ENCODE measurements at regions not wholly inside any gene's neighbourhood (a gene's known extent, or its start where the extent isn't known, plus 50 kb on each side); places are given as distances from the start of the nearest gene placed in this dataset.

GRCh38 chr1:29713857-29714256, 477.5 kb downstream of the PTPRU start:
- DNase-seq (ENCODE audit: low spot score in 2 of 2) = no peak
- Histone ChIP-seq H3K27ac (no peak overlapping the region), H3K4me1 (no peaks in the 10 kb centered on the region), H3K9me3 (peaks cover 0 to 15% (median 0%) of the 10 kb centered on the region in 4 donors), H3K4me3 (no peak overlapping the region), H3K27me3 (no peaks in the 10 kb centered on the region), H3K36me3 (no peaks in the 10 kb centered on the region)
- TF ChIP-seq EP300 (IDR thresholded peaks at IDR 0.05) = no peak
- WGBS, 2 donors = 38 to 41% methylated on average over 1 of the region's 1 CpG

GRCh38 chr1:29712801-29713200, 476.5 kb downstream of the PTPRU start:
- no peak for DNase-seq (ENCODE audit: low spot score in 2 of 2)
- H3K27me3 ChIP-seq = peaks cover 0 to 3% of the 10 kb centered on the region in 2 donors
- 72 to 80% methylated on average over 7 of the region's 7 CpGs for WGBS, 2 donors
- TF ChIP-seq POLR2A (IDR thresholded peaks at IDR 0.05) (no peak), EP300 (IDR thresholded peaks at IDR 0.05) (no peak)
- TF ChIP-seq, protein P1, sequence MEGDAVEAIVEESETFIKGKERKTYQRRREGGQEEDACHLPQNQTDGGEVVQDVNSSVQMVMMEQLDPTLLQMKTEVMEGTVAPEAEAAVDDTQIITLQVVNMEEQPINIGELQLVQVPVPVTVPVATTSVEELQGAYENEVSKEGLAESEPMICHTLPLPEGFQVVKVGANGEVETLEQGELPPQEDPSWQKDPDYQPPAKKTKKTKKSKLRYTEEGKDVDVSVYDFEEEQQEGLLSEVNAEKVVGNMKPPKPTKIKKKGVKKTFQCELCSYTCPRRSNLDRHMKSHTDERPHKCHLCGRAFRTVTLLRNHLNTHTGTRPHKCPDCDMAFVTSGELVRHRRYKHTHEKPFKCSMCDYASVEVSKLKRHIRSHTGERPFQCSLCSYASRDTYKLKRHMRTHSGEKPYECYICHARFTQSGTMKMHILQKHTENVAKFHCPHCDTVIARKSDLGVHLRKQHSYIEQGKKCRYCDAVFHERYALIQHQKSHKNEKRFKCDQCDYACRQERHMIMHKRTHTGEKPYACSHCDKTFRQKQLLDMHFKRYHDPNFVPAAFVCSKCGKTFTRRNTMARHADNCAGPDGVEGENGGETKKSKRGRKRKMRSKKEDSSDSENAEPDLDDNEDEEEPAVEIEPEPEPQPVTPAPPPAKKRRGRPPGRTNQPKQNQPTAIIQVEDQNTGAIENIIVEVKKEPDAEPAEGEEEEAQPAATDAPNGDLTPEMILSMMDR (IDR thresholded peaks at IDR 0.05) = no peak
- H3K9me3 ChIP-seq = peaks cover 0 to 15% (median 0%) of the 10 kb centered on the region in 4 donors
- H3K4me3 ChIP-seq = no peak overlapping the region
- H3K4me1 ChIP-seq = no peaks in the 10 kb centered on the region
- H3K36me3 ChIP-seq = no peaks in the 10 kb centered on the region
- H3K27ac ChIP-seq = no peak overlapping the region

GRCh38 chr1:29712284-29712651, 475.9 kb downstream of the PTPRU start:
- Histone ChIP-seq H3K4me1 (no peaks in the 10 kb centered on the region), H3K4me3 (no peak overlapping the region), H3K27me3 (peaks cover 0 to 3% of the 10 kb centered on the region in 2 donors), H3K36me3 (no peaks in the 10 kb centered on the region), H3K27ac (no peak overlapping the region), H3K9me3 (peaks cover 0 to 9% (median 0%) of the 10 kb centered on the region in 4 donors)
- WGBS, 2 donors = 60 to 61% methylated on average over 4 of the region's 4 CpGs
- no peak for DNase-seq (ENCODE audit: low spot score in 2 of 2)
- TF ChIP-seq POLR2A (IDR thresholded peaks at IDR 0.05) (no peak), EP300 (IDR thresholded peaks at IDR 0.05) (no peak)
- TF ChIP-seq, protein P1 (IDR thresholded peaks at IDR 0.05) = no peak

DNA sequence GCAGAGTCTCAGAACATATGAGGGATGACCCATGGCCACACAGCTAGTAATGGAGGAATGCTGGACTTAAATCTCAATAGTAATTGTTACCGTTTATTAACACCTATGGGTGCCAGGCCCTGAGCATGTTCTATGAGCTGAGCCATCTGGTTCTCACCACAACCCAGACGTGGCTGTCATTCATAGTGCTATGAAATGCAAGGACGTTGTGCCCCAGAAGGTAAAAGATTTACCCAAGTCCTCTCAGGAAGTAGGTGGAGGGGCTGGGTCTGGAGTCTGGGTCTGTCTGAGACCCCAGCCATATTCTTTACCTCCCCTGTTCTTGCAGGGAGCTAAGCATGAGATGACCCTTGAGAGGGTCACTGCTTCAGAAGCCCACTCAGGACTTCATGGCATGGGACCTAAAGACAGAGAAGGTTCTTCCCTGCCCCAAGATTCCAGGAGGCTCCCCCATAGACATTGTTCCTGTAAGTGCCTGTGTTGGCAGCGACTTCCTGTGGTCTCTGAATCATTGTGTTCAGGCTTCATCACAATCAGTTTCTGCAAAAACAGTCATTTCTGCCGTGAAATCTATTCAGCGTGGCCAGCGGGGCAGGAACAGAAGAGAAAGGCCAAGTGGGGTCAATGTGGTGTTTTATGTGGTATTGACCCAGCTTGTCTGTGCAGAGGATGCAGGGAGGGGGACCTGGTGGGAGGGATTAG, 475.4 kb downstream of the PTPRU start:
- no peak overlapping the region for H3K4me3 ChIP-seq
- no peaks in the 10 kb centered on the region for H3K4me1 ChIP-seq
- peaks cover 0 to 4% (median 0%) of the 10 kb centered on the region in 4 donors for H3K9me3 ChIP-seq
- DNase-seq (ENCODE audit: low spot score in 2 of 2) = no peak
- 54 to 59% methylated on average over 7 of the region's 7 CpGs for WGBS, 2 donors
- no peak overlapping the region for H3K27ac ChIP-seq
- H3K36me3 ChIP-seq = no peaks in the 10 kb centered on the region
- TF ChIP-seq POLR2A (IDR thresholded peaks at IDR 0.05) = no peak
- TF ChIP-seq, protein P1 (IDR thresholded peaks at IDR 0.05) = no peak
- TF ChIP-seq EP300 (IDR thresholded peaks at IDR 0.05) = no peak
- H3K27me3 ChIP-seq = peaks cover 0 to 7% of the 10 kb centered on the region in 2 donors

- Histone ChIP-seq H3K9me3 (no peaks in the 10 kb centered on the region), H3K27ac (no peak overlapping the region), H3K36me3 (no peaks in the 10 kb centered on the region), H3K4me1 (no peaks in the 10 kb centered on the region), H3K27me3 (peaks cover 0 to 18% of the 10 kb centered on the region in 2 donors), H3K4me3 (no peak overlapping the region)
- no peak for DNase-seq (ENCODE audit: low spot score in 2 of 2)
- TF ChIP-seq, protein P1 (IDR thresholded peaks at IDR 0.05) = no peak
- TF ChIP-seq EP300 (IDR thresholded peaks at IDR 0.05) = no peak
- TF ChIP-seq POLR2A (IDR thresholded peaks at IDR 0.05) = no peak
- WGBS, 2 donors = 44 to 48% methylated on average over 9 of the region's 9 CpGs
Measured at GRCh38 chr1:29709704-29710280, 473.5 kb downstream of the PTPRU start.
